ENCODE measurements at regions not wholly inside any gene's neighbourhood (a gene's known extent, or its start where the extent isn't known, plus 50 kb on each side); places are given as distances from the start of the nearest gene placed in this dataset.

DNA sequence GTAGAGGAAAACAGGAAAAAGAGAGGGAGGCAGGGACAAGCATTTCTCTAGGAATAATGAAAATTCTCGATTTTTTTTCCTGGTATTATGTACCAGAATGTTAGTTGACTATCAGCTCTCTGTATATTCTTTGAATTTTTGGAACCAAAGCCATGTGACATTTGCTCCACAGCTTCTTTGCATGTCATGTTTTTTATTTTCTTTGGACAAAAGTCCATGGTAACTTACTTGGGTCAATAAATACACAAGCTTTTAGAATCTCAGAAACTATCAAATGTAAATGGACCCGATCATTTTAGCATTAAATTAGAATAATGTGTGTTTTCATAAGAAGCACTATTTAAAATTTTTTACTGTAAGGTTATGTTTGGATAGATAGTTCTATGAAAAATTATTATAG is 320.5 kb downstream of the ZIC1 start:
- H3K36me3 ChIP-seq (ENCODE audit: control insufficient read depth, insufficient read depth, low read length) = no peaks in the 10 kb centered on the region
- TF ChIP-seq TCF7L2 (IDR thresholded peaks at IDR 0.05; ENCODE audit: low read depth, low read length) = no peak
- no peak for TF ChIP-seq POLR2AphosphoS5 (IDR thresholded peaks at IDR 0.05; ENCODE audit: low read depth, low read length)
- TF ChIP-seq SIN3A (IDR thresholded peaks at IDR 0.05; ENCODE audit: borderline replicate concordance, insufficient read depth, low read depth, low read length) = no peak
- TF ChIP-seq CTCF (IDR thresholded peaks at IDR 0.05) = no peak
- TF ChIP-seq, protein P1, sequence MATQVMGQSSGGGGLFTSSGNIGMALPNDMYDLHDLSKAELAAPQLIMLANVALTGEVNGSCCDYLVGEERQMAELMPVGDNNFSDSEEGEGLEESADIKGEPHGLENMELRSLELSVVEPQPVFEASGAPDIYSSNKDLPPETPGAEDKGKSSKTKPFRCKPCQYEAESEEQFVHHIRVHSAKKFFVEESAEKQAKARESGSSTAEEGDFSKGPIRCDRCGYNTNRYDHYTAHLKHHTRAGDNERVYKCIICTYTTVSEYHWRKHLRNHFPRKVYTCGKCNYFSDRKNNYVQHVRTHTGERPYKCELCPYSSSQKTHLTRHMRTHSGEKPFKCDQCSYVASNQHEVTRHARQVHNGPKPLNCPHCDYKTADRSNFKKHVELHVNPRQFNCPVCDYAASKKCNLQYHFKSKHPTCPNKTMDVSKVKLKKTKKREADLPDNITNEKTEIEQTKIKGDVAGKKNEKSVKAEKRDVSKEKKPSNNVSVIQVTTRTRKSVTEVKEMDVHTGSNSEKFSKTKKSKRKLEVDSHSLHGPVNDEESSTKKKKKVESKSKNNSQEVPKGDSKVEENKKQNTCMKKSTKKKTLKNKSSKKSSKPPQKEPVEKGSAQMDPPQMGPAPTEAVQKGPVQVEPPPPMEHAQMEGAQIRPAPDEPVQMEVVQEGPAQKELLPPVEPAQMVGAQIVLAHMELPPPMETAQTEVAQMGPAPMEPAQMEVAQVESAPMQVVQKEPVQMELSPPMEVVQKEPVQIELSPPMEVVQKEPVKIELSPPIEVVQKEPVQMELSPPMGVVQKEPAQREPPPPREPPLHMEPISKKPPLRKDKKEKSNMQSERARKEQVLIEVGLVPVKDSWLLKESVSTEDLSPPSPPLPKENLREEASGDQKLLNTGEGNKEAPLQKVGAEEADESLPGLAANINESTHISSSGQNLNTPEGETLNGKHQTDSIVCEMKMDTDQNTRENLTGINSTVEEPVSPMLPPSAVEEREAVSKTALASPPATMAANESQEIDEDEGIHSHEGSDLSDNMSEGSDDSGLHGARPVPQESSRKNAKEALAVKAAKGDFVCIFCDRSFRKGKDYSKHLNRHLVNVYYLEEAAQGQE (IDR thresholded peaks at IDR 0.05; ENCODE audit: insufficient read depth in 1 of 2, low read depth in 2 of 2, low read length in 1 of 2) = no peak
- ATAC-seq = no peak
- in situ Hi-C loops (cut with HindIII; ENCODE audit: low pct_unique_long_range_greater_than_20kb, low sequenced_read_pairs) = no loop called here
- no peaks in the 10 kb centered on the region for H3K4me1 ChIP-seq (ENCODE audit: control insufficient read depth, insufficient read depth, low read length)
- ChIA-PET CTCF (no interaction called here), POLR2A (no interaction called here)
- no peak overlapping the region for H3K4me3 ChIP-seq (ENCODE audit: low read depth in 2 of 2, low read length in 2 of 2)
- no TSS peak for BruUV-seq (replicated peaks)
- DNase-seq (ENCODE audit: low read depth, low spot score) = no peak
- no peaks in the 10 kb centered on the region for H3K27me3 ChIP-seq (ENCODE audit: control insufficient read depth, insufficient read depth, low read length)
- intact Hi-C loops (cut with micrococcal nuclease; ENCODE audit: unreplicated experiment) = no loop called here
- no peak overlapping the region for H3K27ac ChIP-seq (ENCODE audit: low read length)
- H3K9me3 ChIP-seq (ENCODE audit: control insufficient read depth, insufficient read depth, low read depth, low read length) = no peaks in the 10 kb centered on the region

- ATAC-seq (no peak), DNase-seq (ENCODE audit: low read depth, low spot score) (no peak)
- no peaks in the 10 kb centered on the region for H3K27me3 ChIP-seq (ENCODE audit: control insufficient read depth, insufficient read depth, low read length)
- no peak overlapping the region for H3K27ac ChIP-seq (ENCODE audit: low read length)
- BruUV-seq (replicated peaks) = no TSS peak
- H3K9me3 ChIP-seq (ENCODE audit: control insufficient read depth, insufficient read depth, low read depth, low read length) = no peaks in the 10 kb centered on the region
- in situ Hi-C loops (cut with HindIII; ENCODE audit: low pct_unique_long_range_greater_than_20kb, low sequenced_read_pairs) (no loop called here), intact Hi-C loops (cut with micrococcal nuclease; ENCODE audit: unreplicated experiment) (no loop called here)
- POLR2A ChIA-PET = no interaction called here
- H3K4me3 ChIP-seq (ENCODE audit: low read depth in 2 of 2, low read length in 2 of 2) = no peak overlapping the region
- no peaks in the 10 kb centered on the region for H3K36me3 ChIP-seq (ENCODE audit: control insufficient read depth, insufficient read depth, low read length)
- no peak for TF ChIP-seq POLR2AphosphoS5 (IDR thresholded peaks at IDR 0.05; ENCODE audit: low read depth, low read length)
- TF ChIP-seq, protein P1 (IDR thresholded peaks at IDR 0.05; ENCODE audit: insufficient read depth in 1 of 2, low read depth in 2 of 2, low read length in 1 of 2) = no peak
- H3K4me1 ChIP-seq (ENCODE audit: control insufficient read depth, insufficient read depth, low read length) = no peaks in the 10 kb centered on the region
- CTCF ChIA-PET = no interaction called here
These were observed 321.1 kb downstream of the ZIC1 start for GRCh38 chr3:147730284-147730683.

All from Panc1 (cell line).